ENCODE measurements at regions not wholly inside any gene's neighbourhood (a gene's known extent, or its start where the extent isn't known, plus 50 kb on each side); places are given as distances from the start of the nearest gene placed in this dataset.

DNA sequence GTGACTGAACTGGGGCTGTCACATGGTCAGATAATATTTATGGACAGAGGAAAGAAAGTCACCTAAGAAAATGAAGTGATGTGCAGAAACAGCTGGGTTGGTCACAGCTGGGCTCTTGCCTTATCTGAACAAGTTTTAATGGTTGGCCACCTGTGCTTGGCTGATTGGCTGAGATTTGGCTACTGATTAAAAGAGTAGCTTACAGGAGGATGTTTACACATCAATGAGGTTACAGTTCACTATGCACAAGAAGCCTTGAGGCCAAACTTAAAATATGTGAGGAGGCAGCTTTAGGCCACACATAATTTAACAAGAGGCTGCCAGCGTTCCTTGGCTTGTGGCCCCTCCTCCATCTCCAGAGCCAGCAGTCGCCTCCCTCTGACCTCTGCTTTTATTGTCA, 99.2 kb upstream of the C1QTNF9B start:
- Histone ChIP-seq H3K4me3 (ENCODE audit: low read depth in 1 of 3, low read length in 3 of 3) (no peak overlapping the region), H3K27ac (ENCODE audit: low read depth in 1 of 3, low read length in 2 of 3) (no peak overlapping the region), H3K9me3 (ENCODE audit: control insufficient read depth in 2 of 2, insufficient read depth in 1 of 2, low read depth in 1 of 2, low read length in 1 of 2) (peaks cover 0 to 3% of the 10 kb centered on the region in 2 donors), H3K27me3 (ENCODE audit: control insufficient read depth in 3 of 3, insufficient read depth in 3 of 3, low read length in 3 of 3) (no peaks in the 10 kb centered on the region), H3K4me1 (ENCODE audit: control insufficient read depth in 3 of 3, insufficient read depth in 2 of 3, low read depth in 1 of 3, low read length in 2 of 3) (no peaks in the 10 kb centered on the region), H3K36me3 (ENCODE audit: control insufficient read depth in 3 of 3, insufficient read depth in 2 of 3, low read depth in 1 of 3, low read length in 3 of 3) (no peaks in the 10 kb centered on the region)
- FAIRE-seq (no peak), DNase-seq (no peak)
- 89 to 93% (median 90%) methylated on average over 2 of the region's 2 CpGs for WGBS, 3 donors

DNA sequence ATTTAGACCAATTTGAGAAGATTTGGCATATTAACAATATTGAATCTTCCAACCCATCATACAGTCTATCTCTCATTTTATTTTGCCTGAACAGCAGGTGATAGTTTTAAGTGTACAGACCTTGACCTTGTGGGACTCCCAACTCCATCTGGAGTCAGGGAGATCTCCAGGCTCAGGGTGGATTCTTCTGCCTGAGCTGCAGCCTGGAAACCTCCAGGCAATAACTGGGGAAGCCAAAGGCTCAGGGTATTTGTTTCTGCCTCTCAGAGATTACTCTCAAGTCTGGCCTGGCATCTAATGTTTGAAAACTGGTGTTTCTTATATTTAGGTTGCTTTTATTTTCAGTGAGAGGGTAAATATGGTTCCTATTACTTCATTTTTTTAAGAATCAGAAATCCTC, 102.1 kb upstream of the C1QTNF9B start:
- H3K4me1 ChIP-seq (ENCODE audit: control insufficient read depth in 3 of 3, insufficient read depth in 2 of 3, low read depth in 1 of 3, low read length in 2 of 3), result no peaks in the 10 kb centered on the region
- FAIRE-seq, result no peak
- H3K36me3 ChIP-seq (ENCODE audit: control insufficient read depth in 3 of 3, insufficient read depth in 2 of 3, low read depth in 1 of 3, low read length in 3 of 3), result no peaks in the 10 kb centered on the region
- H3K4me3 ChIP-seq (ENCODE audit: low read depth in 1 of 3, low read length in 3 of 3), result no peak overlapping the region
- DNase-seq, result no peak
- H3K27me3 ChIP-seq (ENCODE audit: control insufficient read depth in 3 of 3, insufficient read depth in 3 of 3, low read length in 3 of 3), result no peaks in the 10 kb centered on the region
- H3K9me3 ChIP-seq (ENCODE audit: control insufficient read depth in 2 of 2, insufficient read depth in 1 of 2, low read depth in 1 of 2, low read length in 1 of 2), result peaks cover 0 to 3% of the 10 kb centered on the region in 2 donors
- no peak overlapping the region for H3K27ac ChIP-seq (ENCODE audit: low read depth in 1 of 3, low read length in 2 of 3)

DNA sequence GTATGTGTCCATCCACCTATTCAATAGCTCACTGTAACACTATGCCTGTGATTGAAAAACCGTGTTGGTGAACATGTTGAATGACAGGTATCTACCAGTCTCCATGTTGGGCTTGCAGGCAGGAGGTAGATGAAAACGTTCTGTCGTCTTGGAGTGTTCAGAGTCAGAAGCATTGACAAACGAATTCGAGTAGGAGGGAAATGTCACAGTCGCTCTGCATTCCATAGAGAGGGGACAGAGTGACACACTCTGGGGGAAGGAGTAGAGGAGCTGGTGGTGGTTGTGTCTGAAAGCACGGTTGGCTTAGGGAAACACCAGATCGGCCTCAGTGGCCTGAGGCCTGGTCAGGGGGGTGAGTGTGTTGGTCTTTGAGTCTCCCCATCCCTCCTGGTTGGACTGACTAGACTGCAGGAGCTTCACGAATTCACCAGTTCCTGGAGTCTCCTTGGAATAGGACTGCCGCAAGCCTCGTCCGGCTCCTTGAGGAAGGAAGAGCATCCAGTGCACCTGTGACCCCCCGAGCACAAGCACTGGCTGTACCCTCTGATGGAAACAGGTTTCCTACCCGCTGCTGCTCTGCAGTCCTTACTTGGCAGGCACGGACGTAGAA, 105.0 kb upstream of the C1QTNF9B start:
- 86 to 93% (median 91%) methylated on average over 16 of the region's 16 CpGs for WGBS, 3 donors
- H3K27ac ChIP-seq (ENCODE audit: low read depth in 1 of 3, low read length in 2 of 3), result no peak overlapping the region
- no peaks in the 10 kb centered on the region for H3K9me3 ChIP-seq (ENCODE audit: control insufficient read depth in 2 of 2, insufficient read depth in 1 of 2, low read depth in 1 of 2, low read length in 1 of 2)
- peaks cover 0 to 6% (median 0%) of the 10 kb centered on the region in 3 donors for H3K4me1 ChIP-seq (ENCODE audit: control insufficient read depth in 3 of 3, insufficient read depth in 2 of 3, low read depth in 1 of 3, low read length in 2 of 3)
- H3K4me3 ChIP-seq (ENCODE audit: low read depth in 1 of 3, low read length in 3 of 3), result no peak overlapping the region
- no peaks in the 10 kb centered on the region for H3K27me3 ChIP-seq (ENCODE audit: control insufficient read depth in 3 of 3, insufficient read depth in 3 of 3, low read length in 3 of 3)
- H3K36me3 ChIP-seq (ENCODE audit: control insufficient read depth in 3 of 3, insufficient read depth in 2 of 3, low read depth in 1 of 3, low read length in 3 of 3), result no peaks in the 10 kb centered on the region
- FAIRE-seq (no peak), DNase-seq (no peak)

DNA sequence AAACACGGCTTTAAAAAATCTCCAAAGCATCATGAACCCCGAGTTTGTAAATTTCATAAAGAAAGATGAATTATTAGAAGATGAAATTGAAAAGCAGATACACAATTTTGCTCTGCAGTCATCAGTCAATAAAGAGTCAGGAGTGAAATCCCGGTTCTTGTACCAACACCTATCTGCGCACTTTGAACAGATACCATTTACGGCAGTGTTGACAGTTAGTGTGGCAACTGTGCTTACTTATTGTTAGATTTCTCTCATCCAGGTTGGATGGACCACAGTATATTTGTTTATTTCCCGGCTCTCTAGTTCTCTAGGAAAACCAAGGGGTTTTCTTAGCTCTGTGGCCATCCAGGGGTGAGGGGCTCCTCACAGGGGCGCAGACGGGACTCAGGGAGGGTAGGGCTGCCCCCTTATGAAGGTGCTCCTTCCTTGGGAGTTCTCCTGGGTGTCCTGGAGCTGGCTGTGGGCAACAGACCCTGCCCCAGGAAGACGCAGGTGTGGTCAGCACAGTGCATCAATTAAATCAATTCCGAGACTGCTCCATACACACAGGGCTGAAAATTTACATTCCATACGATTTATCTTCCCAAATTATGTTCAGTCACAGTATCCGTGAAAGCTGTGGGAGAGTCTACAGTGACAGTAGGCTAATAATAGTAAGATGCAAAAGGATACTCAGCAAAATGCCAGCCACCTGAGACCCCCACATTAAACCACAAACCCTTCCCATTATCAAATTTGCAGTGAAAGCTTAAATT, 107.0 kb upstream of the C1QTNF9B start:
- no peak for FAIRE-seq
- peak in 1 of 2 donors; percentile 16 for DNase-seq
- Histone ChIP-seq H3K9me3 (ENCODE audit: control insufficient read depth in 2 of 2, insufficient read depth in 1 of 2, low read depth in 1 of 2, low read length in 1 of 2) (no peaks in the 10 kb centered on the region), H3K4me1 (ENCODE audit: control insufficient read depth in 3 of 3, insufficient read depth in 2 of 3, low read depth in 1 of 3, low read length in 2 of 3) (peaks cover 0 to 6% (median 0%) of the 10 kb centered on the region in 3 donors), H3K27me3 (ENCODE audit: control insufficient read depth in 3 of 3, insufficient read depth in 3 of 3, low read length in 3 of 3) (no peaks in the 10 kb centered on the region), H3K36me3 (ENCODE audit: control insufficient read depth in 3 of 3, insufficient read depth in 2 of 3, low read depth in 1 of 3, low read length in 3 of 3) (no peaks in the 10 kb centered on the region), H3K27ac (ENCODE audit: low read depth in 1 of 3, low read length in 2 of 3) (no peak overlapping the region), H3K4me3 (ENCODE audit: low read depth in 1 of 3, low read length in 3 of 3) (no peak overlapping the region)
- 61 to 80% (median 63%) methylated on average over 12 of the region's 12 CpGs for WGBS, 3 donors

DNA sequence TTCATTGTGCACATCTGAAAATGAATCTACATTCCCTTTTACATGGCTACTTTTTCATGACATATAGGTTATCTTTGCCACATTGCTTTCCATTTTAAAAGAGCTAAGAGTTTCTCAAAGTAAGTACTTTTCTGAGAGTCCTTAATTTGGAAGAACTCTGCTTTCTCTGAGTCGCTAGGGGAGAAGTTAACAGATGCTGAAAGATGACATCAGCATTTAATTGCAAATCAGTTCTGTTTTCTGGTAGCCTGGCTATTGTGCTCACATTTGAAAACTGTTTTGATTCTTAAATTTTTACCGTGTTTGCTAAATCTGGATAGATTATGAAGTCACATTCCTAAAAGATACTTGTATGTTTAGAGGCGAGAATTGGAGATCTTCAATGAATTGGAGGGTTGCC, 107.7 kb upstream of the C1QTNF9B start:
- no peak overlapping the region for H3K4me3 ChIP-seq (ENCODE audit: low read depth in 1 of 3, low read length in 3 of 3)
- no peak overlapping the region for H3K27ac ChIP-seq (ENCODE audit: low read depth in 1 of 3, low read length in 2 of 3)
- FAIRE-seq (no peak), DNase-seq (no peak)
- H3K27me3 ChIP-seq (ENCODE audit: control insufficient read depth in 3 of 3, insufficient read depth in 3 of 3, low read length in 3 of 3), result no peaks in the 10 kb centered on the region
- WGBS, 3 donors, result 63 to 76% (median 69%) methylated on average over 3 of the region's 3 CpGs
- no peaks in the 10 kb centered on the region for H3K36me3 ChIP-seq (ENCODE audit: control insufficient read depth in 3 of 3, insufficient read depth in 2 of 3, low read depth in 1 of 3, low read length in 3 of 3)
- H3K9me3 ChIP-seq (ENCODE audit: control insufficient read depth in 2 of 2, insufficient read depth in 1 of 2, low read depth in 1 of 2, low read length in 1 of 2), result no peaks in the 10 kb centered on the region
- H3K4me1 ChIP-seq (ENCODE audit: control insufficient read depth in 3 of 3, insufficient read depth in 2 of 3, low read depth in 1 of 3, low read length in 2 of 3), result peaks cover 0 to 6% (median 0%) of the 10 kb centered on the region in 3 donors

DNA sequence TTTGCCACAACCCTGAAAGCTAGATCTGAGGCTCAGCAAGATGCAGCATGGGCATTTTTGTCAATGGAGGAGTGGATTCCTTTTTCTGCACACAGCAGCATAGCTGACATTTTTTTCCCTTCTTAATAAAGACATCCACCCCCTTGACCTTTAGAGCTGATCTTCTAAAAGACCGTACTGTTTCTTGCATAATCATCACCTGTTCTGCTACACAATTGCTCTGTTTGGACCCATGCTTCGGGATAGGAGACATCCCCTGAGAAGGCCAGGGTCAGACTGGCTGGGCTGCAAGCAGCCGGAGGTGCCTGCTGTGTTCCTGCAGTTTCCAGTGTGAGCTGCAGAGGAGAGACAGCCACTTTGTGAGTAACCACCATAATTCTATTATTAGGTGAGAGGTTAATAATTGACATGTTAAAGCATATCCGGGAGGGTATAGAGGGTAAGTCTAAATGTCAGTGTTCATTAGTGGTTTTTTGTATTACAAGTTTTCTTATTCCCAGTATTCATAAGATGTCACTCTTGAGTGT, 108.5 kb upstream of the C1QTNF9B start:
- no peak for FAIRE-seq
- H3K4me1 ChIP-seq (ENCODE audit: control insufficient read depth in 3 of 3, insufficient read depth in 2 of 3, low read depth in 1 of 3, low read length in 2 of 3), result peaks cover 0 to 6% (median 0%) of the 10 kb centered on the region in 3 donors
- H3K4me3 ChIP-seq (ENCODE audit: low read depth in 1 of 3, low read length in 3 of 3), result no peak overlapping the region
- H3K27me3 ChIP-seq (ENCODE audit: control insufficient read depth in 3 of 3, insufficient read depth in 3 of 3, low read length in 3 of 3), result no peaks in the 10 kb centered on the region
- no peaks in the 10 kb centered on the region for H3K9me3 ChIP-seq (ENCODE audit: control insufficient read depth in 2 of 2, insufficient read depth in 1 of 2, low read depth in 1 of 2, low read length in 1 of 2)
- H3K27ac ChIP-seq (ENCODE audit: low read depth in 1 of 3, low read length in 2 of 3), result no peak overlapping the region
- 17 to 50% (median 30%) methylated on average over 4 of the region's 4 CpGs for WGBS, 3 donors
- peak; percentile 31 for DNase-seq
- H3K36me3 ChIP-seq (ENCODE audit: control insufficient read depth in 3 of 3, insufficient read depth in 2 of 3, low read depth in 1 of 3, low read length in 3 of 3), result no peaks in the 10 kb centered on the region

DNA sequence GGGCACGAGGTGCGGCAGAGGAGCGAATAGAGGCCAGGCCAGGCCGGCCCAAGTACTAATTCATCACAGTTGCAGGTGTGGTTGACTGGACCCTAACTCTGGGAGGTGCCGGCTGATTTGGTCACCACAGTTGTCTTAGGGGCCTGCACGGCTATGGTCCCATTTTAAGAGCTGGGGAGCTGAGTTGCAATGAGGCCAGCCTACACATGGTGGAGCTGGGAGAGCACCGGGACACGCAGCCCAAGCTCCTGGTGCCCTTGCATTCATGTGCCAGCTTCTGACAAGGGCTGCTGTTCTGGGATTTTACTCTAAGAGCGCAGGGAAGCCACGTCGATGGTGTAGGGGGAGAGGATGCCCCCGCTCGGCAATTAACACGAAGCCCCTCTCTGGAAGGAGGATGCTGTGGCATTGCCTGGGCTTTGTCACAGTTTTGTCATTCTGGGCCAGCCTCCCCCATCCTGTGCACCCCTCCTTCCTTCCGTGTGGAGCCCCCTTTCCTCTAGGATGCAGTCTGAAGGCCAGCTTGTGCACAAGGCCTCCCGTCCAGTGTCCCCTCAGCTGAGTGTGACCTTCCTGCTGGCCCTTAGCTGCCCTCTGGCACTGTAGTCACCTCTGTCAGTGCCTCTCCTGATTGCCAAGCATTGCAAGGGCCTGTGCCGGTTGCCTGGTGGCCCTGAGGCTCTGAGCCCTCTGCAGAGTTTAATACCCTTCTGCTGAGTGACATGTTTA, 109.4 kb upstream of the C1QTNF9B start:
- Histone ChIP-seq H3K4me3 (ENCODE audit: low read depth in 1 of 3, low read length in 3 of 3) (no peak overlapping the region), H3K27ac (ENCODE audit: low read depth in 1 of 3, low read length in 2 of 3) (no peak overlapping the region), H3K9me3 (ENCODE audit: control insufficient read depth in 2 of 2, insufficient read depth in 1 of 2, low read depth in 1 of 2, low read length in 1 of 2) (no peaks in the 10 kb centered on the region), H3K4me1 (ENCODE audit: control insufficient read depth in 3 of 3, insufficient read depth in 2 of 3, low read depth in 1 of 3, low read length in 2 of 3) (peaks cover 0 to 6% (median 0%) of the 10 kb centered on the region in 3 donors), H3K36me3 (ENCODE audit: control insufficient read depth in 3 of 3, insufficient read depth in 2 of 3, low read depth in 1 of 3, low read length in 3 of 3) (no peaks in the 10 kb centered on the region), H3K27me3 (ENCODE audit: control insufficient read depth in 3 of 3, insufficient read depth in 3 of 3, low read length in 3 of 3) (no peaks in the 10 kb centered on the region)
- no peak for DNase-seq
- WGBS, 3 donors, result 85 to 90% (median 85%) methylated on average over 17 of the region's 17 CpGs
- no peak for FAIRE-seq

DNA sequence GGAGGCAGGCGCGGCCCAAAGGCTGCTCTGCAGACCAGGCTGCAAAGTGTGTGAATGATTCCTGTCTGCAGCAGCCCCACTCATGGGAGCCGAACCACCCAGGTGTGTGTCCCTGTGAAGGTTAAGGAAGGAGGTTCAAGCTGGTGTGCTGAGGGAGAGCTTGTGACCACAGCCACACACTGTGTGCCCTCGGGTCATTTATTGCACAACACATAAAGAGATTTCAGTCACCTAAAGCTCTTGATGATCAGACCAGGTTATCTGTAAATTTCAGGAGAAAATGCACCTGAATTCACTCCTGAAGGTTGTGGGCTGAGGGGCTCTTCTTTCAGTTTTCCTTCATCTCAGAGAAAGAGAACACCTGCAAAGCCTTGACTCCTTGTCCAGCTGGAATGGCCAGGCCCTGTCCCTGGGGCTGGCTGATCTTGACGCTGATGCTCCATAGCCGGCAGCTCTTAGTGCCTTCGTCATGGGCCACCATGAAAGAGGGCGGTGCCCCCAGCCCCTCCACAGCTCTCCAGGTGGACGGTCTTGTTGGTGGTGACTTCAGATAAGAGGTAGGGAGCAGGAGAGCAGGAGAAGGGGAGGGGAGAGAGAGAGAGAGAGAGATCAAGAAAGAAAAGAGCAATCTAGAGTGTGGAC, 110.8 kb upstream of the C1QTNF9B start:
- H3K27me3 ChIP-seq (ENCODE audit: control insufficient read depth in 3 of 3, insufficient read depth in 3 of 3, low read length in 3 of 3), result no peaks in the 10 kb centered on the region
- DNase-seq, result no peak
- no peak for FAIRE-seq
- H3K27ac ChIP-seq (ENCODE audit: low read depth in 1 of 3, low read length in 2 of 3), result no peak overlapping the region
- H3K4me3 ChIP-seq (ENCODE audit: low read depth in 1 of 3, low read length in 3 of 3), result no peak overlapping the region
- H3K4me1 ChIP-seq (ENCODE audit: control insufficient read depth in 3 of 3, insufficient read depth in 2 of 3, low read depth in 1 of 3, low read length in 2 of 3), result peaks cover 0 to 6% (median 0%) of the 10 kb centered on the region in 3 donors
- 88 to 91% (median 90%) methylated on average over 9 of the region's 9 CpGs for whole genome bisulfite sequencing, 3 donors
- H3K9me3 ChIP-seq (ENCODE audit: control insufficient read depth in 2 of 2, insufficient read depth in 1 of 2, low read depth in 1 of 2, low read length in 1 of 2), result no peaks in the 10 kb centered on the region
- H3K36me3 ChIP-seq (ENCODE audit: control insufficient read depth in 3 of 3, insufficient read depth in 2 of 3, low read depth in 1 of 3, low read length in 3 of 3), result no peaks in the 10 kb centered on the region

Data from small intestine (tissue), 7 donors.